ENCODE measurements at regions not wholly inside any gene's neighbourhood (a gene's known extent, or its start where the extent isn't known, plus 50 kb on each side); places are given as distances from the start of the nearest gene placed in this dataset.

DNA sequence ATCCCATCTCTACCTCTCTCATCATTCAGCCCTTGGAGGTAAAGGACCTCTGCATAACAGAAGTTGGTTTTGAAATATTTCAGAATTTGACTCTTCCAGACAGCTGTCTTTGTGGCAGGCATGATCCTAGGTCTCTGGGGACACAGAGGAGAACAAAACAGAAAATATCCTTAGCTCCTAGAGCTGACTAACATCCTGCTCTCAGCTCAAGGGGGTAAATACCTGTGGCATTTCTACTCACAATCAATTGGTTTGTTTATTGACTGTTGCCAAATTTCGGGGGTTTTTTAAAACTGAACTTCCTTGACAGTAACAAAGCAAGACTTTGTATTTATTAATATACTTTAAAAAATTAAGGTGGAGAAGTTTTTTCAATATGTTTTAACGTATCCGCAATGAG lies 78.8 kb downstream of the EOMES start:
- Histone ChIP-seq H3K4me1 (ENCODE audit: control insufficient read depth in 4 of 4, insufficient read depth in 4 of 4, low read length in 3 of 4) (no peaks in the 10 kb centered on the region), H3K27me3 (ENCODE audit: control insufficient read depth in 4 of 4, insufficient read depth in 4 of 4, low read length in 3 of 4) (peaks cover 0 to 2% (median 0%) of the 10 kb centered on the region in 4 donors), H3K9me3 (ENCODE audit: control insufficient read depth in 4 of 4, low read length in 3 of 4) (no peaks in the 10 kb centered on the region), H3K27ac (ENCODE audit: low read depth in 1 of 2, low read length in 2 of 2) (no peak overlapping the region), H3K4me3 (ENCODE audit: low read depth in 1 of 3, low read length in 3 of 3) (no peak overlapping the region), H3K9ac (ENCODE audit: low read depth in 1 of 2, low read length in 2 of 2) (no peak overlapping the region), H3K36me3 (ENCODE audit: control insufficient read depth in 4 of 4, insufficient read depth in 3 of 4, low read depth in 1 of 4, low read length in 3 of 4) (no peaks in the 10 kb centered on the region)
- TF ChIP-seq TAF1 (conservative IDR thresholded peaks at IDR 0.05) (no peak), SP1 (IDR thresholded peaks at IDR 0.05) (no peak), RAD21 (IDR thresholded peaks at IDR 0.05) (no peak), FOXA2 (IDR thresholded peaks at IDR 0.05) (no peak), HNF4G (IDR thresholded peaks at IDR 0.05) (no peak), GABPA (IDR thresholded peaks at IDR 0.05 in 1 of 2, conservative IDR thresholded peaks at IDR 0.05 in 1 of 2) (no peak), FOXA1 (IDR thresholded peaks at IDR 0.05) (no peak), JUND (IDR thresholded peaks at IDR 0.05) (no peak), YY1 (IDR thresholded peaks at IDR 0.05) (no peak), HNF4A (conservative IDR thresholded peaks at IDR 0.05) (no peak), NR2F2 (IDR thresholded peaks at IDR 0.05) (no peak), EGR1 (IDR thresholded peaks at IDR 0.05; ENCODE audit: low read depth in 2 of 2) (no peak), RXRA (IDR thresholded peaks at IDR 0.05) (no peak)
- TF ChIP-seq, protein P1, sequence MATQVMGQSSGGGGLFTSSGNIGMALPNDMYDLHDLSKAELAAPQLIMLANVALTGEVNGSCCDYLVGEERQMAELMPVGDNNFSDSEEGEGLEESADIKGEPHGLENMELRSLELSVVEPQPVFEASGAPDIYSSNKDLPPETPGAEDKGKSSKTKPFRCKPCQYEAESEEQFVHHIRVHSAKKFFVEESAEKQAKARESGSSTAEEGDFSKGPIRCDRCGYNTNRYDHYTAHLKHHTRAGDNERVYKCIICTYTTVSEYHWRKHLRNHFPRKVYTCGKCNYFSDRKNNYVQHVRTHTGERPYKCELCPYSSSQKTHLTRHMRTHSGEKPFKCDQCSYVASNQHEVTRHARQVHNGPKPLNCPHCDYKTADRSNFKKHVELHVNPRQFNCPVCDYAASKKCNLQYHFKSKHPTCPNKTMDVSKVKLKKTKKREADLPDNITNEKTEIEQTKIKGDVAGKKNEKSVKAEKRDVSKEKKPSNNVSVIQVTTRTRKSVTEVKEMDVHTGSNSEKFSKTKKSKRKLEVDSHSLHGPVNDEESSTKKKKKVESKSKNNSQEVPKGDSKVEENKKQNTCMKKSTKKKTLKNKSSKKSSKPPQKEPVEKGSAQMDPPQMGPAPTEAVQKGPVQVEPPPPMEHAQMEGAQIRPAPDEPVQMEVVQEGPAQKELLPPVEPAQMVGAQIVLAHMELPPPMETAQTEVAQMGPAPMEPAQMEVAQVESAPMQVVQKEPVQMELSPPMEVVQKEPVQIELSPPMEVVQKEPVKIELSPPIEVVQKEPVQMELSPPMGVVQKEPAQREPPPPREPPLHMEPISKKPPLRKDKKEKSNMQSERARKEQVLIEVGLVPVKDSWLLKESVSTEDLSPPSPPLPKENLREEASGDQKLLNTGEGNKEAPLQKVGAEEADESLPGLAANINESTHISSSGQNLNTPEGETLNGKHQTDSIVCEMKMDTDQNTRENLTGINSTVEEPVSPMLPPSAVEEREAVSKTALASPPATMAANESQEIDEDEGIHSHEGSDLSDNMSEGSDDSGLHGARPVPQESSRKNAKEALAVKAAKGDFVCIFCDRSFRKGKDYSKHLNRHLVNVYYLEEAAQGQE (IDR thresholded peaks at IDR 0.05): no peak
- TF ChIP-seq, protein P2, sequence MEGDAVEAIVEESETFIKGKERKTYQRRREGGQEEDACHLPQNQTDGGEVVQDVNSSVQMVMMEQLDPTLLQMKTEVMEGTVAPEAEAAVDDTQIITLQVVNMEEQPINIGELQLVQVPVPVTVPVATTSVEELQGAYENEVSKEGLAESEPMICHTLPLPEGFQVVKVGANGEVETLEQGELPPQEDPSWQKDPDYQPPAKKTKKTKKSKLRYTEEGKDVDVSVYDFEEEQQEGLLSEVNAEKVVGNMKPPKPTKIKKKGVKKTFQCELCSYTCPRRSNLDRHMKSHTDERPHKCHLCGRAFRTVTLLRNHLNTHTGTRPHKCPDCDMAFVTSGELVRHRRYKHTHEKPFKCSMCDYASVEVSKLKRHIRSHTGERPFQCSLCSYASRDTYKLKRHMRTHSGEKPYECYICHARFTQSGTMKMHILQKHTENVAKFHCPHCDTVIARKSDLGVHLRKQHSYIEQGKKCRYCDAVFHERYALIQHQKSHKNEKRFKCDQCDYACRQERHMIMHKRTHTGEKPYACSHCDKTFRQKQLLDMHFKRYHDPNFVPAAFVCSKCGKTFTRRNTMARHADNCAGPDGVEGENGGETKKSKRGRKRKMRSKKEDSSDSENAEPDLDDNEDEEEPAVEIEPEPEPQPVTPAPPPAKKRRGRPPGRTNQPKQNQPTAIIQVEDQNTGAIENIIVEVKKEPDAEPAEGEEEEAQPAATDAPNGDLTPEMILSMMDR (IDR thresholded peaks at IDR 0.05; ENCODE audit: low read depth, low read length, missing input control): no peak
- TF ChIP-seq, protein P3, sequence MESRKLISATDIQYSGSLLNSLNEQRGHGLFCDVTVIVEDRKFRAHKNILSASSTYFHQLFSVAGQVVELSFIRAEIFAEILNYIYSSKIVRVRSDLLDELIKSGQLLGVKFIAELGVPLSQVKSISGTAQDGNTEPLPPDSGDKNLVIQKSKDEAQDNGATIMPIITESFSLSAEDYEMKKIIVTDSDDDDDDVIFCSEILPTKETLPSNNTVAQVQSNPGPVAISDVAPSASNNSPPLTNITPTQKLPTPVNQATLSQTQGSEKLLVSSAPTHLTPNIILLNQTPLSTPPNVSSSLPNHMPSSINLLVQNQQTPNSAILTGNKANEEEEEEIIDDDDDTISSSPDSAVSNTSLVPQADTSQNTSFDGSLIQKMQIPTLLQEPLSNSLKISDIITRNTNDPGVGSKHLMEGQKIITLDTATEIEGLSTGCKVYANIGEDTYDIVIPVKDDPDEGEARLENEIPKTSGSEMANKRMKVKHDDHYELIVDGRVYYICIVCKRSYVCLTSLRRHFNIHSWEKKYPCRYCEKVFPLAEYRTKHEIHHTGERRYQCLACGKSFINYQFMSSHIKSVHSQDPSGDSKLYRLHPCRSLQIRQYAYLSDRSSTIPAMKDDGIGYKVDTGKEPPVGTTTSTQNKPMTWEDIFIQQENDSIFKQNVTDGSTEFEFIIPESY (IDR thresholded peaks at IDR 0.05): no peak
- TF ChIP-seq, protein P4, sequence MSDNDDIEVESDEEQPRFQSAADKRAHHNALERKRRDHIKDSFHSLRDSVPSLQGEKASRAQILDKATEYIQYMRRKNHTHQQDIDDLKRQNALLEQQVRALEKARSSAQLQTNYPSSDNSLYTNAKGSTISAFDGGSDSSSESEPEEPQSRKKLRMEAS (IDR thresholded peaks at IDR 0.05): no peak
- TF ChIP-seq, protein P5, sequence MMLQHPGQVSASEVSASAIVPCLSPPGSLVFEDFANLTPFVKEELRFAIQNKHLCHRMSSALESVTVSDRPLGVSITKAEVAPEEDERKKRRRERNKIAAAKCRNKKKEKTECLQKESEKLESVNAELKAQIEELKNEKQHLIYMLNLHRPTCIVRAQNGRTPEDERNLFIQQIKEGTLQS (IDR thresholded peaks at IDR 0.05): no peak
- 46% methylated on average over 3 of the region's 3 CpGs for WGBS
- no peak for DNase-seq (ENCODE audit: low spot score)

Measured in liver (tissue), 8 donors.